Gastroesophageal sphincter (tissue), 4 donors: ENCODE measurements at regions not wholly inside any gene's neighbourhood (a gene's known extent, or its start where the extent isn't known, plus 50 kb on each side); places are given as distances from the start of the nearest gene placed in this dataset.
"Not testable (repeated sequence)": the region's sequence is repeated elsewhere in the genome, so short reads cannot be mapped to it uniquely, and the experiment has no call there.

Source experiments
- ATAC-seq: fragments of 150-250 bp; one replicate; pipeline ENCODE4 v1.9.1; 2016; ENCODE audit warnings: mild to moderate bottlenecking, moderate library complexity
- H3K27ac ChIP-seq, 4 donors: fragments of 200-600 bp; sonication (generic) in 3 of 4; 1 replicate in 3 of 4; 2 replicates in 1 of 4; pipeline ENCODE4 v1.5.1; 2016 to 2019
- H3K27me3 ChIP-seq: fragments of 200-600 bp; sonication (generic); one replicate; pipeline ENCODE4 v1.5.1; 2019
- H3K36me3 ChIP-seq, 2 donors: fragments of 200-600 bp; sonication (generic); one replicate each; pipeline ENCODE4 v1.5.1; 2019; ENCODE audit warnings: control low read depth in 1 of 2
- H3K4me1 ChIP-seq, 3 donors: fragments of 200-600 bp; sonication (generic); 1 replicate in 2 of 3; 2 replicates in 1 of 3; pipeline ENCODE4 v1.5.1; 2016 to 2019; ENCODE audit warnings: control low read depth in 2 of 3
- H3K4me3 ChIP-seq, 2 donors: fragments of 200-600 bp; sonication (generic); one replicate each; pipeline ENCODE4 v1.5.1; 2019; ENCODE audit warnings: mild to moderate bottlenecking in 1 of 2, moderate library complexity in 1 of 2
- H3K9me3 ChIP-seq, 3 donors: fragments of 200-600 bp; sonication (generic); one replicate each; pipeline ENCODE4 v1.5.1; 2017 to 2019; ENCODE audit warnings: control low read depth in 2 of 3
- CTCF ChIP-seq, 4 experiments: fragments of 200-600 bp in 2 of 4; fragments of 450-650 bp in 2 of 4; sonication (generic) in 1 of 4; IDR thresholded peaks; one replicate each; pipeline ENCODE4 v1.5.1; 2017 to 2019; ENCODE audit warnings: antibody characterized with exemption in 4 of 4, mild to moderate bottlenecking in 2 of 4, moderate library complexity in 2 of 4
- EP300 ChIP-seq: sonication (generic); formaldehyde crosslinking; IDR thresholded peaks from one replicate; pipeline ENCODE4 v1.6.1; 2017; ENCODE audit warnings: antibody characterized with exemption, mild to moderate bottlenecking
- POLR2A ChIP-seq, 2 donors: fragments of 450-650 bp; IDR thresholded peaks; one replicate each; pipeline ENCODE4 v1.6.1; 2017; ENCODE audit warnings: antibody characterized with exemption in 2 of 2, mild to moderate bottlenecking in 2 of 2, moderate library complexity in 1 of 2
- POLR2AphosphoS5 ChIP-seq: sonication (generic); formaldehyde crosslinking; IDR thresholded peaks from one replicate; pipeline ENCODE4 v1.6.1; 2017; ENCODE audit warnings: antibody characterized with exemption
- WGBS, 2 donors: methylation state at CpG; one replicate each; pipeline ENCODE4 v1.1.5; 2018; ENCODE audit warnings: low coverage in 1 of 2; 5-methylcytosine and 5-hydroxymethylcytosine counted together

DNA sequence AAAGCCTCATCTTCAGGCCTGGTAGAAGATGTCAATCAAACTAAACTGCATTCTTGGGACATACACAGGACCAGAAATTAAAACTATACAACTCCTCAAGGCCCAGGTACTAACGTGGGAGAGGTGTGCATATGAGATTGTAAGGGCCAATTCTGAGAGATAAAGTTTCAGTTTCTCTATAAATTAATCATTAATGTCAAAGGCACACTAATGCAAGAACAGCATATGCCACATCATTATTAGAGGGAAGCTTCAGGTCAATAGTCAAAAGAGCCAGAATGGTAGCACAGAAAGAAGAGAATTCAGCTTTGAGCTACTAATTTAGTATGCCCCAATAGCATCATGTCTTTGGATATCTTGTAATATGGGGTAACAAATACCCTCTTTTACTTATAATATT, 744.9 kb upstream of the MGAT4C start:
- TF ChIP-seq EP300 (no peak), POLR2AphosphoS5 (no peak), CTCF (IDR thresholded peaks at IDR 0.05) (no peak), POLR2A (IDR thresholded peaks at IDR 0.05) (no peak)
- Histone ChIP-seq H3K4me3 (no peak overlapping the region), H3K27me3 (no peaks in the 10 kb centered on the region), H3K36me3 (no peaks in the 10 kb centered on the region), H3K4me1 (no peaks in the 10 kb centered on the region), H3K9me3 (peaks cover 0 to 9% (median 0%) of the 10 kb centered on the region in 3 donors), H3K27ac (no peak overlapping the region)
- 36 to 70% methylated on average over 1 of the region's 1 CpG for WGBS, 2 donors
- no peak for ATAC-seq

GRCh38 chr12:86985298-86985697, 729.1 kb upstream of the MGAT4C start:
- H3K4me1 ChIP-seq, result no peaks in the 10 kb centered on the region
- TF ChIP-seq CTCF (IDR thresholded peaks at IDR 0.05), result no peak
- no peak for TF ChIP-seq POLR2AphosphoS5
- TF ChIP-seq POLR2A (IDR thresholded peaks at IDR 0.05), result no peak
- no peak for TF ChIP-seq EP300
- no peaks in the 10 kb centered on the region for H3K9me3 ChIP-seq
- ATAC-seq, result no peak
- no peaks in the 10 kb centered on the region for H3K27me3 ChIP-seq
- no peak overlapping the region for H3K27ac ChIP-seq
- WGBS, 2 donors, result 88 to 93% methylated on average over 4 of the region's 4 CpGs
- H3K36me3 ChIP-seq, result no peaks in the 10 kb centered on the region
- no peak overlapping the region for H3K4me3 ChIP-seq

GRCh38 chr12:86970595-86970994, 714.4 kb upstream of the MGAT4C start:
- H3K27ac ChIP-seq, ATAC-seq, H3K4me3 ChIP-seq, H3K36me3 ChIP-seq, H3K4me1 ChIP-seq, H3K9me3 ChIP-seq, H3K27me3 ChIP-seq: not testable (repeated sequence)
- 100% methylated on average over 1 of the region's 7 CpGs; no CpG with 5 or more reads in 1 of the 2 donors for WGBS, 2 donors

GRCh38 chr12:86959766-86960458, 703.7 kb upstream of the MGAT4C start:
- H3K4me1 ChIP-seq, result no peaks in the 10 kb centered on the region
- H3K27ac ChIP-seq, result no peak overlapping the region
- no peak overlapping the region for H3K4me3 ChIP-seq
- no peak for ATAC-seq
- H3K27me3 ChIP-seq, result no peaks in the 10 kb centered on the region
- TF ChIP-seq CTCF (IDR thresholded peaks at IDR 0.05), result no peak
- no peak for TF ChIP-seq EP300
- no peaks in the 10 kb centered on the region for H3K36me3 ChIP-seq
- WGBS, 2 donors, result 78 to 79% methylated on average over 4 to 5 of the region's 5 CpGs
- H3K9me3 ChIP-seq, result no peaks in the 10 kb centered on the region

GRCh38 chr12:86950444-86950843, 694.3 kb upstream of the MGAT4C start:
- TF ChIP-seq EP300 (no peak), POLR2AphosphoS5 (no peak), CTCF (IDR thresholded peaks at IDR 0.05) (no peak), POLR2A (IDR thresholded peaks at IDR 0.05) (no peak)
- Histone ChIP-seq H3K27ac (no peak overlapping the region), H3K36me3 (no peaks in the 10 kb centered on the region), H3K4me3 (no peak overlapping the region), H3K27me3 (no peaks in the 10 kb centered on the region), H3K4me1 (no peaks in the 10 kb centered on the region), H3K9me3 (no peaks in the 10 kb centered on the region)
- no peak for ATAC-seq
- WGBS, 2 donors, result 65 to 80% methylated on average over 1 to 3 of the region's 3 CpGs
